SK-N-SH treated with all-trans-retinoic acid at 6 μM for 48 hours (cell line): ENCODE measurements at regions not wholly inside any gene's neighbourhood (a gene's known extent, or its start where the extent isn't known, plus 50 kb on each side); places are given as distances from the start of the nearest gene placed in this dataset.

ENCODE experiments used
- CSDC2 ChIP-seq: fragments of 250-450 bp; sonication (Bioruptor Pico); IDR thresholded peaks from 2 replicates; pipeline ENCODE4 v1.5.0; 2020; ENCODE audit warnings: mild to moderate bottlenecking, moderate library complexity
- ISL1 ChIP-seq: fragments of 250-450 bp; sonication (Bioruptor Pico); IDR thresholded peaks from 2 replicates; pipeline ENCODE4 v2.1.2; 2022; ENCODE audit warnings: mild to moderate bottlenecking, moderate library complexity
- PATZ1 ChIP-seq: fragments of 250-450 bp; sonication (Bioruptor Pico); IDR thresholded peaks from 2 replicates; pipeline ENCODE4 v1.8.0; 2020; ENCODE audit warnings: mild to moderate bottlenecking, moderate library complexity, borderline replicate concordance
- POU6F1 ChIP-seq: fragments of 250-450 bp; sonication (Bioruptor Pico); IDR thresholded peaks from 2 replicates; pipeline ENCODE4 v1.8.0; 2021; ENCODE audit warnings: low read depth, mild to moderate bottlenecking, moderate library complexity, borderline replicate concordance
- PPARA ChIP-seq: fragments of 250-450 bp; sonication (Bioruptor Pico); IDR thresholded peaks from 2 replicates; pipeline ENCODE4 v1.5.0; 2020; ENCODE audit warnings: mild to moderate bottlenecking, borderline replicate concordance
- RARB ChIP-seq: fragments of 250-450 bp; sonication (Bioruptor Pico); IDR thresholded peaks from 2 replicates; pipeline ENCODE4 v1.8.0; 2021; ENCODE audit warnings: mild to moderate bottlenecking, moderate library complexity
- TSHZ2 ChIP-seq: fragments of 250-450 bp; sonication (Bioruptor Pico); IDR thresholded peaks from 2 replicates; pipeline ENCODE4 v1.5.0; 2020; ENCODE audit warnings: mild to moderate bottlenecking, moderate library complexity
- ZFP30 ChIP-seq: fragments of 450-650 bp; formaldehyde crosslinking; IDR thresholded peaks from 2 replicates; pipeline ENCODE4 v1.5.0; 2022; ENCODE audit warnings: mild to moderate bottlenecking, moderate library complexity

GRCh38 chr3:78025916-78026315, 986.0 kb downstream of the ROBO2 start:
- no peak for TF ChIP-seq RARB
- TF ChIP-seq POU6F1 (CRISPR knock-in tag), result no peak
- TF ChIP-seq ISL1 (CRISPR knock-in tag), result no peak
- no peak for TF ChIP-seq CSDC2 (CRISPR knock-in tag)
- TF ChIP-seq TSHZ2, result no peak
- no peak for TF ChIP-seq ZFP30 (CRISPR knock-in tag)
- no peak for TF ChIP-seq PATZ1 (CRISPR knock-in tag)
- no peak for TF ChIP-seq PPARA (CRISPR knock-in tag)
